ENCODE measurements at regions not wholly inside any gene's neighbourhood (a gene's known extent, or its start where the extent isn't known, plus 50 kb on each side); places are given as distances from the start of the nearest gene placed in this dataset.
"Not testable (repeated sequence)": the region's sequence is repeated elsewhere in the genome, so short reads cannot be mapped to it uniquely, and the experiment has no call there.

GRCh38 chr1:95534985-95535384, 301.0 kb downstream of the RWDD3 start:
- DNase-seq, result no peak

GRCh38 chr1:95535614-95536013, 301.6 kb downstream of the RWDD3 start:
- DNase-seq, result no peak

GRCh38 chr1:95536501-95536900, 302.5 kb downstream of the RWDD3 start:
- no peak for DNase-seq

- no peak for DNase-seq
Observed at GRCh38 chr1:95537176-95537575, 303.2 kb downstream of the RWDD3 start.

GRCh38 chr1:95538242-95538641, 304.2 kb downstream of the RWDD3 start:
- DNase-seq, result not testable (repeated sequence)

- DNase-seq, result no peak
Observed at GRCh38 chr1:95542936-95543335, 308.9 kb downstream of the RWDD3 start.

GRCh38 chr1:95547005-95547404, 313.0 kb downstream of the RWDD3 start:
- DNase-seq, result no peak

GRCh38 chr1:95548211-95548610, 314.2 kb downstream of the RWDD3 start:
- DNase-seq, result no peak

- DNase-seq, result no peak
Observed at GRCh38 chr1:95551201-95551600, 317.2 kb downstream of the RWDD3 start.

- DNase-seq, result no peak
Observed at GRCh38 chr1:95553595-95553994, 319.6 kb downstream of the RWDD3 start.

- DNase-seq, result no peak
Observed at GRCh38 chr1:95554408-95554807, 320.4 kb downstream of the RWDD3 start.

GRCh38 chr1:95558791-95559190, 324.8 kb downstream of the RWDD3 start:
- no peak for DNase-seq

GRCh38 chr1:95561346-95561745, 327.3 kb downstream of the RWDD3 start:
- DNase-seq, result no peak

- no peak for DNase-seq
Observed at GRCh38 chr1:95562230-95562629, 328.2 kb downstream of the RWDD3 start.

- DNase-seq, result no peak
Observed at GRCh38 chr1:95572002-95572401, 338.0 kb downstream of the RWDD3 start.

- no peak for DNase-seq
Observed at GRCh38 chr1:95572962-95573361, 339.0 kb downstream of the RWDD3 start.

GRCh38 chr1:95575291-95575690, 341.3 kb downstream of the RWDD3 start:
- DNase-seq, result no peak

GRCh38 chr1:95578462-95578861, 344.5 kb downstream of the RWDD3 start:
- DNase-seq, result no peak

GRCh38 chr1:95582191-95582590, 348.2 kb downstream of the RWDD3 start:
- DNase-seq, result no peak

- DNase-seq, result no peak
Observed at GRCh38 chr1:95582746-95583145, 348.7 kb downstream of the RWDD3 start.

- no peak for DNase-seq
Observed at GRCh38 chr1:95583661-95584210, 349.7 kb downstream of the RWDD3 start.

GRCh38 chr1:95584315-95584714, 350.3 kb downstream of the RWDD3 start:
- no peak for DNase-seq

- no peak for DNase-seq
Observed at GRCh38 chr1:95604771-95605170, 370.8 kb downstream of the RWDD3 start.

- no peak for DNase-seq
Observed at GRCh38 chr1:95614197-95614596, 380.2 kb downstream of the RWDD3 start.

- no peak for DNase-seq
Observed at GRCh38 chr1:95615421-95615820, 381.4 kb downstream of the RWDD3 start.

- no peak for DNase-seq
Observed at GRCh38 chr1:95620076-95620475, 386.1 kb downstream of the RWDD3 start.

Data from inflammatory macrophage treated with lipopolysaccharide for 4 hours (primary cell).